ENCODE measurements at regions not wholly inside any gene's neighbourhood (a gene's known extent, or its start where the extent isn't known, plus 50 kb on each side); places are given as distances from the start of the nearest gene placed in this dataset.

DNA sequence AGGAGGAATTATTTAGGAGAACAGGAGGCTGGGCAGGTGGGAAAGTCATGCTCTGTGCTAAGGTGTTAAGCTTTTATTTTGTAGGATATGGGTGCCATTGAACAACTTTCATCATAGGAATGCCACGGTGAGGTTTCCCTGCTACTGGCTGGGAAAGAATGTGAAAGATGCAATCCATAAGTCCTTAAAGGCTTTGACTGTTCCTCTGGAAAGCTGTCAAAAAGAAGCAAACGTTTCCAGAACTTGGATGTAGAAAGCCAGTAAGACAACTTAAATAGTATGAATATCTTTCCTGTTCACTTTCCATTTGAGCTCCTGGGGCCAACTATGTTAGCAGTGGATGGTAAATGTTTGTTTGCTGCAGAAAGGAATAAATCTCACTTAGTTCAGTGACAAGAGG lies 574.4 kb downstream of the RNF144B start:
- H3K9ac ChIP-seq (ENCODE audit: low read length) = no peak overlapping the region
- H3K4me2 ChIP-seq (ENCODE audit: low read depth, low read length, poor library complexity, severe bottlenecking) = no peak overlapping the region
- no peak overlapping the region for H2AFZ ChIP-seq (ENCODE audit: low read length)
- no peaks in the 10 kb centered on the region for H3K4me1 ChIP-seq (ENCODE audit: low read length)
- DNase-seq = no peak
- H3K27me3 ChIP-seq (ENCODE audit: low read length) = no peaks in the 10 kb centered on the region
- no peak overlapping the region for H3K27ac ChIP-seq (ENCODE audit: low read length)
- no peaks in the 10 kb centered on the region for H4K20me1 ChIP-seq (ENCODE audit: insufficient read depth, low read depth, low read length)
- no peaks in the 10 kb centered on the region for H3K79me2 ChIP-seq (ENCODE audit: low read length)
- no peak overlapping the region for H3K4me3 ChIP-seq (ENCODE audit: low read length)
- H3K9me3 ChIP-seq (ENCODE audit: low read length) = no peaks in the 10 kb centered on the region
- H3K36me3 ChIP-seq (ENCODE audit: insufficient read depth, low read length) = no peaks in the 10 kb centered on the region
- H3K9me2 ChIP-seq (replicated peaks; ENCODE audit: insufficient read depth, low read length) = no peaks in the 10 kb centered on the region

DNA sequence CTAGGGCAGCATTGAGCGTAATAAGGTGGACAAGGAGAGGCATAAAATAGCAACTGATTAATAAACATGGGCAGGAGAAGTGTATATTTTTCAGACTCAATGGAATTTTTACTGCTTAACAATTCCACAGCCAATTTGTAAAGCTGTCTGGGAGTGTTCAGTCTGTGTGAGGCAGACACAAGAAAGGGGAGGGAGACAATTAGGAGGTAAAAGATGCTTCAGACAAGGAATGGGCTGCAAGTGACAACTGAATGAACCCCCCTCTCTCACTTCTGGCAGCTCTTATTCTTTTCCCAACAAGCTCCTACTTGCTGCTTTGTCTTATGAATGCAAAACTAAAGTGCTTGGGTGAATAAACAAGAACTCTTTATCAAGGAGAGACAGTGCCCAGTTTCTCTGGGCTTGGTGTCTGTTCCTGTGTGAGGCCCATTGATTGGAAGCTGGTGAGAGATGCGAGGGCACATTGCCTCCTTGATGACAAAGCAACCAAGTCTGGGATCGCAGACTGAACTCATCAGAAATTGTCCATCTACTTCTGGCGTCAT lies 575.3 kb downstream of the RNF144B start:
- Histone ChIP-seq H4K20me1 (ENCODE audit: insufficient read depth, low read depth, low read length) (no peaks in the 10 kb centered on the region), H3K36me3 (ENCODE audit: insufficient read depth, low read length) (no peaks in the 10 kb centered on the region), H3K9me3 (ENCODE audit: low read length) (no peaks in the 10 kb centered on the region), H3K27me3 (ENCODE audit: low read length) (no peaks in the 10 kb centered on the region), H3K4me1 (ENCODE audit: low read length) (no peaks in the 10 kb centered on the region), H3K4me3 (ENCODE audit: low read length) (no peak overlapping the region), H3K79me2 (ENCODE audit: low read length) (no peaks in the 10 kb centered on the region), H3K27ac (ENCODE audit: low read length) (no peak overlapping the region), H3K9me2 (replicated peaks; ENCODE audit: insufficient read depth, low read length) (no peaks in the 10 kb centered on the region), H2AFZ (ENCODE audit: low read length) (no peak overlapping the region), H3K4me2 (ENCODE audit: low read depth, low read length, poor library complexity, severe bottlenecking) (no peak overlapping the region), H3K9ac (ENCODE audit: low read length) (no peak overlapping the region)
- no peak for DNase-seq

DNA sequence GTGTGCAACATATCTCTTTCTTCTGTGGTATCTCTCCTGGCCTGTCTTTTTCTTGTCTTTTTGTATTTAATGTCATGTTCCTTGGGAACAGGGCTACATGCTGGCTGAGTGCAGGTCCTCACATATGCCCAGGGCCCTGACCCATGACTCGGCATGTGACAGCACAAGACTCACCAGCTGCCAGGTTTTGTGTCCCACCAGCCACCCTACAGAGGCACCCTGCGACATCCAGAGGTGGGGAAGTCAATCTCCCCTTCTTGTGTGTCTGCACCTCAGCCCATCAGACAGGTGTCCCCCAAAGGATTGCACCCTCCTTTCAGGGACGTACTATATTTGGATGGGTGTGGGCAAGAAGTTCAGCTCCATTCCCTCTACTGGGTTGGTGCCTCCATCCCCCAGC lies 576.3 kb downstream of the RNF144B start:
- Histone ChIP-seq H3K9me2 (replicated peaks; ENCODE audit: insufficient read depth, low read length) (no peaks in the 10 kb centered on the region), H3K4me2 (ENCODE audit: low read depth, low read length, poor library complexity, severe bottlenecking) (no peak overlapping the region), H4K20me1 (ENCODE audit: insufficient read depth, low read depth, low read length) (no peaks in the 10 kb centered on the region), H3K9ac (ENCODE audit: low read length) (no peak overlapping the region), H3K9me3 (ENCODE audit: low read length) (no peaks in the 10 kb centered on the region), H3K79me2 (ENCODE audit: low read length) (no peaks in the 10 kb centered on the region), H2AFZ (ENCODE audit: low read length) (no peak overlapping the region), H3K36me3 (ENCODE audit: insufficient read depth, low read length) (no peaks in the 10 kb centered on the region), H3K4me1 (ENCODE audit: low read length) (no peaks in the 10 kb centered on the region), H3K27me3 (ENCODE audit: low read length) (no peaks in the 10 kb centered on the region), H3K27ac (ENCODE audit: low read length) (no peak overlapping the region), H3K4me3 (ENCODE audit: low read length) (no peak overlapping the region)
- no peak for DNase-seq

DNA sequence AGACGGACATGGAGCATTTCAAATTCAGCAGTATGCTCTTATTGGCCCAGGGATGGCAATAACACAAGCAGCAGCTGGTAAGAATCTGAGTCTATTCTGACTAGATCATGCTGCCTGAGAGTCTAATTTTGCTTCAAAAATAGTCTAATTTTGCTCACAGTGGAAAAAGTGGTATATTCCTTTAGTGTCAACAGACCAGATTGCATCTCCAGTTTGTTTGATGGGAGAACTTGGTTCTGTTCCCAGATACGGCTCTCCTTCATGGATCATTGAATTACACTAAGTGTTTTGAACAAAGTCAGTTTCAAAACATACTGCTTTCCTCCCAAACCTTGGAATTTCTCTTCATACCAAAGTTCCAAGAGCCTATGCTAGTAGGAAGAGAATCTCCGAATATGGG lies 586.1 kb downstream of the RNF144B start:
- H3K4me1 ChIP-seq (ENCODE audit: low read length) = no peaks in the 10 kb centered on the region
- H2AFZ ChIP-seq (ENCODE audit: low read length) = no peak overlapping the region
- H3K27ac ChIP-seq (ENCODE audit: low read length) = no peak overlapping the region
- DNase-seq = no peak
- H3K79me2 ChIP-seq (ENCODE audit: low read length) = no peaks in the 10 kb centered on the region
- H3K9ac ChIP-seq (ENCODE audit: low read length) = no peak overlapping the region
- no peaks in the 10 kb centered on the region for H4K20me1 ChIP-seq (ENCODE audit: insufficient read depth, low read depth, low read length)
- no peaks in the 10 kb centered on the region for H3K36me3 ChIP-seq (ENCODE audit: insufficient read depth, low read length)
- H3K4me2 ChIP-seq (ENCODE audit: low read depth, low read length, poor library complexity, severe bottlenecking) = no peak overlapping the region
- H3K4me3 ChIP-seq (ENCODE audit: low read length) = no peak overlapping the region
- no peaks in the 10 kb centered on the region for H3K9me3 ChIP-seq (ENCODE audit: low read length)
- 0 out of 2 replicates have a peak, but pooled peaks cover 3% of the 10 kb centered on the region for H3K9me2 ChIP-seq (replicated peaks; ENCODE audit: insufficient read depth, low read length)
- no peaks in the 10 kb centered on the region for H3K27me3 ChIP-seq (ENCODE audit: low read length)

DNA sequence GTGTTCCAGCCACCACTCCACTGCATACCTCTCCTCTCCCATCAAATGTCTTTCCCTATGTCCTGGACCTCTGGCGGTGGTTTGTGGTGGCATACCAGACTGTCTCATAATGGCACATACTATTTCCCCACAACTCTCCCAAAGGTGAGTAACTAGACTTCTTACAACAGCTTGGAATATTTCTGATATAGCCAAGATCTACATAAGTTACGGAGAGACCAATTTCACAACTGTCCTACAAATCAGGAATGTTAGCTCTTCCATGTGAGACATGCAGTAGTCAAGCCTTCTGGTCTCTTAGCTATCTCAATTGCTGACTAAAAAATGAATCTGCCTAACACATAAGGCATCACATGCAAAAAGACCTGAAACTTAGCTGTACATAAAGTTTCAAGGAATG lies 588.9 kb downstream of the RNF144B start:
- Histone ChIP-seq H4K20me1 (ENCODE audit: insufficient read depth, low read depth, low read length) (no peaks in the 10 kb centered on the region), H3K9me2 (replicated peaks; ENCODE audit: insufficient read depth, low read length) (0 out of 2 replicates have a peak, but pooled peaks cover 3% of the 10 kb centered on the region), H3K9me3 (ENCODE audit: low read length) (no peaks in the 10 kb centered on the region), H3K4me2 (ENCODE audit: low read depth, low read length, poor library complexity, severe bottlenecking) (no peak overlapping the region), H3K27me3 (ENCODE audit: low read length) (peaks cover 2% of the 10 kb centered on the region; the same call in 1 of the 2 replicates), H3K4me3 (ENCODE audit: low read length) (no peak overlapping the region), H3K4me1 (ENCODE audit: low read length) (no peaks in the 10 kb centered on the region), H2AFZ (ENCODE audit: low read length) (no peak overlapping the region), H3K27ac (ENCODE audit: low read length) (no peak overlapping the region), H3K9ac (ENCODE audit: low read length) (no peak overlapping the region), H3K79me2 (ENCODE audit: low read length) (no peaks in the 10 kb centered on the region), H3K36me3 (ENCODE audit: insufficient read depth, low read length) (no peaks in the 10 kb centered on the region)
- no peak for DNase-seq

DNA sequence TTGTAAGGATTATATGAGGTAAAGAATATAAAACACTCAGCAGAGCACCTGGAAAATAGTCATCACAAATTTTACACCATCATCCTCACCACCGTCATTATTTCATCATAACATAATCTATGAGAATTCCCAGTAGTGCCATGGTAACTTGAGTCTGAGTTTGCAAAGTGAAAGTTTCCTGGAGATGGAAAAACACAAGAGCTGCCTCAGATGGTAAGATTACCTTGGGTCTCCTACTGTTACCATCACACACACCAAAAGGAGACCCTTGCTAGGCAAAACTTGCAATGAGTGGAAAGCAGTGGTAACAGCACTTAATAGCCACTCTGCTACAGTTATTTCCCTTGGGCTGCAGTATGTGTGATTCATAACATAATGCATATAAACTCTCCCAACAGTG lies 589.8 kb downstream of the RNF144B start:
- Histone ChIP-seq H3K4me1 (ENCODE audit: low read length) (no peaks in the 10 kb centered on the region), H3K27ac (ENCODE audit: low read length) (no peak overlapping the region), H3K9me2 (replicated peaks; ENCODE audit: insufficient read depth, low read length) (no peaks in the 10 kb centered on the region), H3K4me2 (ENCODE audit: low read depth, low read length, poor library complexity, severe bottlenecking) (no peak overlapping the region), H3K79me2 (ENCODE audit: low read length) (no peaks in the 10 kb centered on the region), H3K9me3 (ENCODE audit: low read length) (no peaks in the 10 kb centered on the region), H3K4me3 (ENCODE audit: low read length) (no peak overlapping the region), H3K27me3 (ENCODE audit: low read length) (peaks cover 2% of the 10 kb centered on the region; the same call in 1 of the 2 replicates), H3K9ac (ENCODE audit: low read length) (no peak overlapping the region), H4K20me1 (ENCODE audit: insufficient read depth, low read depth, low read length) (no peaks in the 10 kb centered on the region), H2AFZ (ENCODE audit: low read length) (no peak overlapping the region), H3K36me3 (ENCODE audit: insufficient read depth, low read length) (no peaks in the 10 kb centered on the region)
- DNase-seq = no peak

DNA sequence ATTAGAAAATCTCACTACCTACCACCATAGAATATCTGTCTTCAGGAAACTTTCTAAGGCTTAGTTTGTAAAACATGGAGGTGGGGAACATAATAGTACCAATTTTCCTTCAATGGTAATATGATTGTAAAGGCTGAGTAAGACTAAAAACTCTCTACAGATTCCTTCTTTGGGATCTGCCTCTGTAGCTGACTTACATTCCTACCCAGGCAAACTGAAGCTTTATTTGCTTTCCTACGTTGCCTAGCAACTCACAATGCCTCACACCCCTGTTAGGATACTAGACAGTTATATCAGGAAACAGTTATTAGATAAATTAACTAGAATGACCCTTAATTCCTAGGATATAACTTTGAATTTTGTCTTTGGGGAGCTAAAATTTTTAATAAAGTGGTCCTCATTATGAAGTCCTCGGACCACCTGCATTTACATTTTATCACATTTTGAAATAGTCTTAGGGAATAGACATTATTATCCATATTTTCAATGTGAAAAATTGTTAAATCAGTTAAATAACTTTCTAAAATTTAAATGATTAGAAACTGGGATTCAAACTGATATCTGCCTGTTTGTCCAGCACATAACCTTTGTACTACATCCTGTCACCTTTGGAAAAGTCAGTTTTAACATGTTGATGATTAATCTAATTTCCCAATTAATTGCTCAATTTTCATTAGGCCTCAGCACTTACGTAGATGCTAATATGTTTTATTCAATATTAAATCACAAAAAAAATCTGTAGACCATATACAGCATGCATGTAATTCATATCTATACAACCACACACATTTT lies 591.4 kb downstream of the RNF144B start:
- no peaks in the 10 kb centered on the region for H3K9me2 ChIP-seq (replicated peaks; ENCODE audit: insufficient read depth, low read length)
- no peak overlapping the region for H2AFZ ChIP-seq (ENCODE audit: low read length)
- no peaks in the 10 kb centered on the region for H3K9me3 ChIP-seq (ENCODE audit: low read length)
- H3K4me3 ChIP-seq (ENCODE audit: low read length) = no peak overlapping the region
- H3K27me3 ChIP-seq (ENCODE audit: low read length) = peaks cover 2% of the 10 kb centered on the region; the same call in 1 of the 2 replicates
- H3K4me2 ChIP-seq (ENCODE audit: low read depth, low read length, poor library complexity, severe bottlenecking) = no peak overlapping the region
- DNase-seq = no peak
- H4K20me1 ChIP-seq (ENCODE audit: insufficient read depth, low read depth, low read length) = no peaks in the 10 kb centered on the region
- no peaks in the 10 kb centered on the region for H3K36me3 ChIP-seq (ENCODE audit: insufficient read depth, low read length)
- H3K27ac ChIP-seq (ENCODE audit: low read length) = no peak overlapping the region
- no peaks in the 10 kb centered on the region for H3K79me2 ChIP-seq (ENCODE audit: low read length)
- H3K4me1 ChIP-seq (ENCODE audit: low read length) = no peaks in the 10 kb centered on the region
- no peak overlapping the region for H3K9ac ChIP-seq (ENCODE audit: low read length)

DNA sequence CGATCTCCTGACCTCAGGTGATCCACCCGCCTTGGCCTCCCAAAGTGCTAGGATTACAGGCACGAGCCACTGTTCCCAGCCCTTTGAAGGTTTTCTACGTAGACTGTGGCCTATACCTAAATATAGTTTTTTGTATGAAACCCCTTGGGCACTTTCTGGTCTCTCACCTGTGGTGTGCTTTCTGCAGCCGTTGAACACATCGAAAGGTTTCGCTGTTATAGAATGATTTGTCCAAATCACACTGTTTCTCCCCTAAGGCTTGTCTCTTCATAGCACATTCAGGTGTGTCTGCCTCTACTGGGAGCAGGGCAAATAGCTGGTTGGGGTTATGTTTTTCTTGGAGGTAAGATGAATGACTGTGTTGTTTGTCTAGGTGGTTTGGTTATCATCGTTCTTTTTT lies 597.9 kb downstream of the RNF144B start:
- Histone ChIP-seq H3K9me2 (replicated peaks; ENCODE audit: insufficient read depth, low read length) (no peaks in the 10 kb centered on the region), H4K20me1 (ENCODE audit: insufficient read depth, low read depth, low read length) (no peaks in the 10 kb centered on the region), H3K4me1 (ENCODE audit: low read length) (no peaks in the 10 kb centered on the region), H3K27ac (ENCODE audit: low read length) (no peak overlapping the region), H3K36me3 (ENCODE audit: insufficient read depth, low read length) (no peaks in the 10 kb centered on the region), H2AFZ (ENCODE audit: low read length) (no peak overlapping the region), H3K27me3 (ENCODE audit: low read length) (peaks cover 2% of the 10 kb centered on the region; the same call in 1 of the 2 replicates), H3K9ac (ENCODE audit: low read length) (no peak overlapping the region), H3K4me2 (ENCODE audit: low read depth, low read length, poor library complexity, severe bottlenecking) (no peak overlapping the region), H3K9me3 (ENCODE audit: low read length) (no peaks in the 10 kb centered on the region), H3K4me3 (ENCODE audit: low read length) (no peak overlapping the region), H3K79me2 (ENCODE audit: low read length) (no peaks in the 10 kb centered on the region)
- no peak for DNase-seq
